ENCODE measurements at regions not wholly inside any gene's neighbourhood (a gene's known extent, or its start where the extent isn't known, plus 50 kb on each side); places are given as distances from the start of the nearest gene placed in this dataset.
"Not testable (repeated sequence)": the region's sequence is repeated elsewhere in the genome, so short reads cannot be mapped to it uniquely, and the experiment has no call there.

GRCh38 chr12:71385155-71385554 is 54.4 kb upstream of the LGR5 start:
- Histone ChIP-seq H3K4me3 (ENCODE audit: low read length in 2 of 2) (no peak overlapping the region), H3K27me3 (ENCODE audit: insufficient read depth, low read length) (no peaks in the 10 kb centered on the region), H3K36me3 (ENCODE audit: insufficient read depth, low read length) (no peaks in the 10 kb centered on the region), H3K27ac (ENCODE audit: low read depth, low read length) (no peak overlapping the region), H3K4me1 (ENCODE audit: insufficient read depth, low read length) (no peaks in the 10 kb centered on the region), H3K9me3 (ENCODE audit: control insufficient read depth in 1 of 2, low read length in 2 of 2) (no peaks in the 10 kb centered on the region)
- intact Hi-C loops (cut with micrococcal nuclease) = no loop called here
- ChIA-PET CTCF (ENCODE audit: partially characterized antibody) (interaction anchor here (0.8 kb wide), 1 partner anchor 10 kb away, joined by 3 read pairs; no protein-coding TSS in a partner anchor), POLR2A (ENCODE audit: partially characterized antibody) (no interaction called here)
- Mint-ChIP-seq H3K4me3 (no peak overlapping the region), H3K36me3 (peaks cover 0 to 3% of the 10 kb centered on the region in 2 donors), H3K4me1 (no peaks in the 10 kb centered on the region), H3K27ac (no peak overlapping the region), H3K9me3 (peaks cover 0 to 3% (median 0%) of the 10 kb centered on the region in 8 donors), H3K27me3 (peaks cover 2 to 5% of the 10 kb centered on the region in 2 donors)
- no peak for DNase-seq

GRCh38 chr12:71376711-71377355 is 62.8 kb upstream of the LGR5 start:
- H3K4me1 Mint-ChIP-seq; POLR2A ChIA-PET (ENCODE audit: partially characterized antibody); CTCF ChIA-PET (ENCODE audit: partially characterized antibody); DNase-seq; H3K4me3 ChIP-seq (ENCODE audit: low read length in 2 of 2); H3K4me3 Mint-ChIP-seq; H3K36me3 Mint-ChIP-seq; H3K9me3 ChIP-seq (ENCODE audit: control insufficient read depth in 1 of 2, low read length in 2 of 2); H3K27ac Mint-ChIP-seq; H3K4me1 ChIP-seq (ENCODE audit: insufficient read depth, low read length); H3K27ac ChIP-seq (ENCODE audit: low read depth, low read length); H3K27me3 Mint-ChIP-seq; H3K9me3 Mint-ChIP-seq; H3K27me3 ChIP-seq (ENCODE audit: insufficient read depth, low read length); H3K36me3 ChIP-seq (ENCODE audit: insufficient read depth, low read length); intact Hi-C loops (cut with micrococcal nuclease): not testable (repeated sequence)

GRCh38 chr12:71371122-71371521 is 68.5 kb upstream of the LGR5 start:
- peaks cover 0 to 3% (median 0%) of the 10 kb centered on the region in 8 donors for H3K9me3 Mint-ChIP-seq
- ChIA-PET CTCF (ENCODE audit: partially characterized antibody) (no interaction called here), POLR2A (ENCODE audit: partially characterized antibody) (no interaction called here)
- no peak overlapping the region for H3K27ac ChIP-seq (ENCODE audit: low read depth, low read length)
- intact Hi-C loops (cut with micrococcal nuclease) = no loop called here
- no peaks in the 10 kb centered on the region for H3K36me3 ChIP-seq (ENCODE audit: insufficient read depth, low read length)
- H3K4me3 Mint-ChIP-seq = no peak overlapping the region
- no peak overlapping the region for H3K4me3 ChIP-seq (ENCODE audit: low read length in 2 of 2)
- H3K36me3 Mint-ChIP-seq = no peaks in the 10 kb centered on the region
- H3K4me1 Mint-ChIP-seq = no peaks in the 10 kb centered on the region
- no peaks in the 10 kb centered on the region for H3K27me3 ChIP-seq (ENCODE audit: insufficient read depth, low read length)
- DNase-seq = no peak
- H3K4me1 ChIP-seq (ENCODE audit: insufficient read depth, low read length) = no peaks in the 10 kb centered on the region
- peaks cover 2 to 3% of the 10 kb centered on the region in 2 donors for H3K27me3 Mint-ChIP-seq
- H3K27ac Mint-ChIP-seq = no peak overlapping the region
- H3K9me3 ChIP-seq (ENCODE audit: control insufficient read depth in 1 of 2, low read length in 2 of 2) = no peaks in the 10 kb centered on the region

- no peaks in the 10 kb centered on the region for H3K36me3 ChIP-seq (ENCODE audit: insufficient read depth, low read length)
- ChIA-PET CTCF (ENCODE audit: partially characterized antibody) (no interaction called here), POLR2A (ENCODE audit: partially characterized antibody) (no interaction called here)
- Mint-ChIP-seq H3K9me3 (peaks cover 4 to 27% (median 19%) of the 10 kb centered on the region in 8 donors), H3K4me1 (no peaks in the 10 kb centered on the region), H3K27ac (no peak overlapping the region), H3K36me3 (no peaks in the 10 kb centered on the region), H3K4me3 (no peak overlapping the region), H3K27me3 (peaks cover 0 to 2% of the 10 kb centered on the region in 2 donors)
- no peaks in the 10 kb centered on the region for H3K27me3 ChIP-seq (ENCODE audit: insufficient read depth, low read length)
- intact Hi-C loops (cut with micrococcal nuclease) = no loop called here
- DNase-seq = no peak
- no peaks in the 10 kb centered on the region for H3K4me1 ChIP-seq (ENCODE audit: insufficient read depth, low read length)
- no peak overlapping the region for H3K4me3 ChIP-seq (ENCODE audit: low read length in 2 of 2)
- H3K27ac ChIP-seq (ENCODE audit: low read depth, low read length) = no peak overlapping the region
- H3K9me3 ChIP-seq (ENCODE audit: control insufficient read depth in 1 of 2, low read length in 2 of 2) = no peaks in the 10 kb centered on the region
Measured at GRCh38 chr12:71360013-71360412, 79.6 kb upstream of the LGR5 start.

- H3K4me3 Mint-ChIP-seq = no peak overlapping the region
- H3K4me1 Mint-ChIP-seq = no peaks in the 10 kb centered on the region
- ChIA-PET CTCF (ENCODE audit: partially characterized antibody) (no interaction called here), POLR2A (ENCODE audit: partially characterized antibody) (no interaction called here)
- H3K27ac ChIP-seq (ENCODE audit: low read depth, low read length) = no peak overlapping the region
- H3K27ac Mint-ChIP-seq = no peak overlapping the region
- H3K9me3 ChIP-seq (ENCODE audit: control insufficient read depth in 1 of 2, low read length in 2 of 2) = no peaks in the 10 kb centered on the region
- H3K36me3 ChIP-seq (ENCODE audit: insufficient read depth, low read length) = no peaks in the 10 kb centered on the region
- DNase-seq = no peak
- intact Hi-C loops (cut with micrococcal nuclease) = no loop called here
- no peak overlapping the region for H3K4me3 ChIP-seq (ENCODE audit: low read length in 2 of 2)
- no peaks in the 10 kb centered on the region for H3K4me1 ChIP-seq (ENCODE audit: insufficient read depth, low read length)
- H3K9me3 Mint-ChIP-seq = peaks cover 0 to 22% (median 16%) of the 10 kb centered on the region in 8 donors
- H3K27me3 Mint-ChIP-seq = peaks cover 2 to 3% of the 10 kb centered on the region in 2 donors
- no peaks in the 10 kb centered on the region for H3K27me3 ChIP-seq (ENCODE audit: insufficient read depth, low read length)
- H3K36me3 Mint-ChIP-seq = no peaks in the 10 kb centered on the region
Measured at GRCh38 chr12:71356569-71356968, 83.0 kb upstream of the LGR5 start.

GRCh38 chr12:71354871-71355270 is 84.7 kb upstream of the LGR5 start:
- Mint-ChIP-seq H3K27ac (no peak overlapping the region), H3K36me3 (no peaks in the 10 kb centered on the region), H3K9me3 (peaks cover 0 to 14% (median 6%) of the 10 kb centered on the region in 8 donors), H3K27me3 (peaks cover 2 to 3% of the 10 kb centered on the region in 2 donors), H3K4me3 (no peak overlapping the region), H3K4me1 (no peaks in the 10 kb centered on the region)
- POLR2A ChIA-PET (ENCODE audit: partially characterized antibody) = no interaction called here
- Histone ChIP-seq H3K4me3 (ENCODE audit: low read length in 2 of 2) (no peak overlapping the region), H3K27ac (ENCODE audit: low read depth, low read length) (no peak overlapping the region), H3K36me3 (ENCODE audit: insufficient read depth, low read length) (no peaks in the 10 kb centered on the region), H3K4me1 (ENCODE audit: insufficient read depth, low read length) (no peaks in the 10 kb centered on the region), H3K27me3 (ENCODE audit: insufficient read depth, low read length) (no peaks in the 10 kb centered on the region), H3K9me3 (ENCODE audit: control insufficient read depth in 1 of 2, low read length in 2 of 2) (no peaks in the 10 kb centered on the region)
- intact Hi-C loops (cut with micrococcal nuclease) = no loop called here
- no peak for DNase-seq
- CTCF ChIA-PET (ENCODE audit: partially characterized antibody) = no interaction called here

GRCh38 chr12:71353607-71354006 is 86.0 kb upstream of the LGR5 start:
- Histone ChIP-seq H3K27me3 (ENCODE audit: insufficient read depth, low read length) (no peaks in the 10 kb centered on the region), H3K36me3 (ENCODE audit: insufficient read depth, low read length) (no peaks in the 10 kb centered on the region), H3K4me3 (ENCODE audit: low read length in 2 of 2) (no peak overlapping the region), H3K4me1 (ENCODE audit: insufficient read depth, low read length) (no peaks in the 10 kb centered on the region), H3K9me3 (ENCODE audit: control insufficient read depth in 1 of 2, low read length in 2 of 2) (no peaks in the 10 kb centered on the region), H3K27ac (ENCODE audit: low read depth, low read length) (no peak overlapping the region)
- Mint-ChIP-seq H3K9me3 (peaks cover 0 to 7% (median 0%) of the 10 kb centered on the region in 8 donors), H3K27ac (no peak overlapping the region), H3K4me1 (no peaks in the 10 kb centered on the region), H3K27me3 (peaks cover 2 to 3% of the 10 kb centered on the region in 2 donors), H3K4me3 (no peak overlapping the region), H3K36me3 (no peaks in the 10 kb centered on the region)
- intact Hi-C loops (cut with micrococcal nuclease) = no loop called here
- ChIA-PET CTCF (ENCODE audit: partially characterized antibody) (no interaction called here), POLR2A (ENCODE audit: partially characterized antibody) (no interaction called here)
- no peak for DNase-seq

Data from CD4-positive, alpha-beta memory T cell (primary cell).